ENCODE measurements at regions not wholly inside any gene's neighbourhood (a gene's known extent, or its start where the extent isn't known, plus 50 kb on each side); places are given as distances from the start of the nearest gene placed in this dataset.

- TF ChIP-seq CTCF (IDR thresholded peaks at IDR 0.05) (no peak), POLR2A (IDR thresholded peaks at IDR 0.05) (no peak), POLR2AphosphoS5 (IDR thresholded peaks at IDR 0.05) (no peak)
Observed at GRCh38 chr2:3130889-3131635, 246.6 kb downstream of the EIPR1 start.
